NCI-H460 (cell line): ENCODE measurements at regions not wholly inside any gene's neighbourhood (a gene's known extent, or its start where the extent isn't known, plus 50 kb on each side); places are given as distances from the start of the nearest gene placed in this dataset.
A peak's percentile ranks its signal among the peaks of the same experiment; 100 is the strongest.
"Not testable (repeated sequence)": the region's sequence is repeated elsewhere in the genome, so short reads cannot be mapped to it uniquely, and the experiment has no call there.

ENCODE experiments used
- DNase-seq: peaks from one replicate; pipeline ENCODE4 v3.0.0-alpha.2; 2016; ENCODE audit warnings: low read depth; ENCODE audit errors: extremely low read depth

DNA sequence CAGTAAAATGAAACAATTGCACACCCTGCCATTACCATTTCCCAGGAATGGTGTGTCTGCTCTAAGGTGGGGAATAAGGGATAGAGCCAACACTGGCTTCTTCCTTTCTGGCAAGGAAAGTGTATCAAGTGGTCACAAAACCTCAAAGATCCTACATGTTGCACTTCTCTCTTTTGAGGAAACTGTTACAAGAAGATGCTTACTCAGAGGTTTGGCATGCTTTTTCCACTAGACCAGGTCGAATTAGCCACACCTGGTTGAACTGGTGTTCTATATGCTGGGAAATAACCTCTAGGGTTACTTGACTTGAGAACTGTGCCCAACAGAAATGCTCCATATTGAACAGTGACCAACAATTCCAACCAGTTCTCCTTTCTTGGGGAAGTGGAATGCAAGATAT is 102.9 kb downstream of the LRRN1 start:
- DNase-seq = no peak

DNA sequence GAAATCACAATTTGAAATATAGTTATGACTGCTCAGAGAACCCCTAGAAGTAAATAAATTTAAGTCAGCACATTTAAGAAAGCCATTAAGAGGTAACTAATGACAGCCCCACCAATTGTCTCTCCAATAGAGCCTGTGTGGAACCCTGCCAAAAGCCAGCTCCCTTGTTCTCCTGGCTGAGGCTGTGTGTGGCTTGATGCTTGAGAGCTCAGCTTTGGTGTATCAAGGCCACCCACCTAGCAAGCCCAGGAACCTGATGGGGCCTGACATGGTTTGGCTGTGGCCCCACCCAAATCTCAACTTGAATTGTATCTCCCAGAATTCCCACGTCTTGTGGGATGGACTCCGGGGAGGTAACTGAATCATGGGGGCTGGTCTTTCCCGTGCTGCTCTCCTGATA is 106.9 kb downstream of the LRRN1 start:
- DNase-seq = no peak

DNA sequence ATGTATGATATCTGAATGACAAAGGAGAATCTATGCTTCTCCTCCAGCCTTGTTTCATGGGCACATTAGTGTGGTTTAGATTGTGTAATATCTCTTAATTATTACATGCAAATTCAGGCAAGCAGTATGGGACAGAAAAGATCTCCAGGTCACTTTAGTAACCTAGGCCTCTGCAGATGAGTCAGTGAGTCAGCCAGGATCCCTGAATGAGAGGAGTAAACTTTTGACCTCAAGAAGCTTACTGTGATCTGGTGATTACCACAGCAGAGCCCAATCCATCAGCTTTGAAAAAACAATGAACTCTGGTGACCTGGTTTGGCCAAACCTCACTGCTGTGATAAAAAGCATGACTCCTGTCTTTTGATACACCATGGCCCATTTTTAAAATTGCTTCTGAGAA is 107.8 kb downstream of the LRRN1 start:
- DNase-seq = no peak

DNA sequence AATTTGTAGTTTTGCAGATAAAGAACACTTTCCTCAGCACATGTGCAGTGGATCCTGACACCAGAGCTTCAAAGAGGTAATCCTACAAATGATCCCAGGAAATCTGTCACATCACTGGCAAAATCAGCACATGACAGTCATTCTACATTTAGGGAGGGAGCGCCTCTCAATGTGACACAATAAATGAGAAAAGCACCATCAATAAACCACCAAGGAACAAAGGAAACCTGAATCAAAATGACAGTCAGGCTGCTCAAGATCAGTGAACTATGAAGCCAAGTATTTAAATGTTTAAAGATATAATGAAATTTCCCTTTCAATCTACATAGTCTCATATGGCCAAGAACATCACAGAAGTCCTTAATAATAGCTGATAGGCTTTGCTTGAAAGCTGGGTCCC is 119.5 kb downstream of the LRRN1 start:
- no peak for DNase-seq

DNA sequence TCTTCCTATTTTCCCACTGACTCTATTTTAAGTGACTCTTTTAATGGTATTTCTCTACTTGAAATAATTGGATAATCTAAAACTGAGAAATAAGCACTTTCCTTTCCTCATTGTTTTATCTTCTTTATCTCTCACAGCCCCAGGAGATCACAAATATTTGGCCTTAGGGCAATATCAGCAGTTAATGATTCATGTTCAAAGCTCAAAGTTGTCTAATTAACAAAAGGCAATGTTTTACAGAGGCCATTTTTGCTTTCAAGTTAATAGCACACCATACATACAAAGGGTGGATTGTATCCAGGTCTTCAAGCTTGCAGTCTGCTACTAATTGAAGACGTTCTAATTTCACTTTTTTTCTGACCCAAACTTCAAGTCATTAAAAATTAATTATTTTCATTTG is 120.1 kb downstream of the LRRN1 start:
- no peak for DNase-seq

DNA sequence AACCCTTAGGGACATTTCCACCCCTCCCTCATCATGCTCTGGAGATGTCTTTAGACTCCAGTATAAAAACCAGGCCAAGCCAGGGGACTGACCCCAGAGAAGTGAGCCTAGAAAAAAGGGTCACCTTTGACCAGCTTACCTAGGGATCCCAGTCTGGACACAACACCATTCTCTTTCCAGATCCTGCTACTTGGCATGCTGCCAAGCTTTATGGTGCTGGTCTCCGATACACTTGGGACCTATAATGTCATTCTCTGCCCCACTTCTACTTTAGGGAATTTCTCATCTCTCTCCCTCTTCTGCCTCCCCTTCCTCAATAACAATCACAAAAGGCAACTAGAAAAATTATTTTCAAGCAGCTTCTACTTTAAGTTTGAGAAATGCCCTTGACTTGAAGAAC is 124.4 kb downstream of the LRRN1 start:
- DNase-seq = no peak

DNA sequence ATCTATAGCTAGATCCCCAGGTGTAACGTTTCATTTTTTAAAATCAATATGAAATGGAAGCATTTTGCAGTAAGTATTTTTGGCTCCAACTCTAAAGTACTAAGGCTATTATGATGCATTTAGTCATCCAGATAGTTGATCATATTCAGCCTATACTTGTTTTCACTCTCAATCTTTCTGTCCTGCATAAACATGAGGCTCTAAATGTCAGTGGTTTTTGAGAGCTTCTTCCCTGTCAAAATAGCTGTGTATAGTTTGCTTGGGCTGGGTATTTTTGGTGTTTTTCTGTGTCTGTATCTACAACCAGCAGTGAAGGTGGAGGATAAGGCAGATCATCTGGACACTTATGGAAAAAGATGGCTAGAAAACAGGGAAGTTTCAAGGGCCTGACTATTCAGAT is 128.0 kb downstream of the LRRN1 start:
- DNase-seq = no peak

DNA sequence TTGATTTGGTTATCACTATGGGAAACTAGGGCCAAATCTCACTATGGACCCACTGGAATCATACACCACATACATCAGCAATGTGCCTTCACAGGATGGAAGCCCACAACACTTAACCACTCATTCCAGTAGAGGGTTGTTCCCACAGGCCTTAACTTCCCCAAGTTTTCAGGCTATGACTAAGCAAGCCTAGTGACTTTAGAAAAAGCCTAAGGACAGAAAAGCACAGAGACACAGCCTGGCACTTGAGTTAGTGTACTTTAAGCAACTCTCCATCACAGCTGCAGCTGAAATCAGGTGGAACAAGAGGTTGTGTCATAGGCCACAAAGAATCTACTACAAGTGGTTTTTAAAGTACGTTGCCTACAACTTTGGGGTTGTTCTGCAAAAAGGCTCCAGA is 128.7 kb downstream of the LRRN1 start:
- DNase-seq = no peak

DNA sequence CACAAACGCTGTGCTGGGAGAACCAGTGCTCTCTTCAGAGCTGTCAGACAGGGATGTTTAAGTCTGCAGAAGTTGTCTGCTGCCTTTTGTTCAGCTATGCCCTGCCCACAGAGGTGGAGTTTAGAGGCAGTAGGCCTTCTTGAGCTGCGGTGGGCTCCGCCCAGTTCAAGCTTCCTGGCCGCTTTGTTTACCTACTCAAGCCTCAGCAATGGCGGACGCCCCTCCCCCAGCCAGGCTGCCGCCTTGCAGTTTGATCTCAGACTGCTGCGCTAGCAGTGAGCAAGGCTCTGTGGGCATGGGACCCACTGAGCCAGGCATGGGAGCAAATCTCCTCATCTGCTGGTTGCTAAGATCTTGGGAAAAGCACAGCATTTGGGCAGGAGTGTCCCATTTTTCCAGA is 142.1 kb downstream of the LRRN1 start:
- not testable (repeated sequence) for DNase-seq

DNA sequence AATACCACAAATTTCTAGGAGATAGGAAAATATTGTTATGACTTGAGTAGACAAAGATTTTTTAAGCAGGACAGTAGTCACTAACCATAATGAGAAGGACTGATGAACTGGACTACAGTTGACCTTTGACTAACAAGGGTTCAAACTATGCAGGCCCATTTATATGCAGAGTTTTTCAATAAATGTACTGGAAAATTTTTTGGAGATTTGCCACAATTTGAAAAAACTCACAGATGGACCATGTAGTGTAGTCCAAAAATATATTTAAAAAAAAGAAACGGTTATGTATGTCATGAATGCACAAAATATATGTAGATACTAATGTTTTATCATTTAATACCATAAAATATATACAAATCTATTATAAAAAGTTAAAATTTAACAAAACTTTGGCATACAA is 151.8 kb downstream of the LRRN1 start:
- DNase-seq = no peak

DNA sequence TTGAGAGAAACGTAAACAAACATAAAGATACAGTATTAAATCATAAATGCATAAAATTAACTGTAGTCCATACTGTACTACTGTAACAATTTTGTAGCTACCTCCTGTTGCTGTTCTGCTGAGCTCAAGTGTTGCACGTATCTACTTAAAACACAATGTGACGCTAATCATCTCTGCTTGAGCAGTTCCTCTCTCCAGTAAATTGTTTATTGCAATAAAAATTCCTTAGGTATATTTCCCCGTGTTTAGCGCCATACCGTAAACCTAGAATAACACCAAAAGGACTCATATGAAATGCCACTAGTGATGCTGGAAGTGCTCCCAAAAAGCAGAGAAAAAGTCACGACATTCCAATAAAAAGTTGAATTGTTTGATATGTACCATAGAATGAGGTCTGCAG is 152.3 kb downstream of the LRRN1 start:
- no peak for DNase-seq

DNA sequence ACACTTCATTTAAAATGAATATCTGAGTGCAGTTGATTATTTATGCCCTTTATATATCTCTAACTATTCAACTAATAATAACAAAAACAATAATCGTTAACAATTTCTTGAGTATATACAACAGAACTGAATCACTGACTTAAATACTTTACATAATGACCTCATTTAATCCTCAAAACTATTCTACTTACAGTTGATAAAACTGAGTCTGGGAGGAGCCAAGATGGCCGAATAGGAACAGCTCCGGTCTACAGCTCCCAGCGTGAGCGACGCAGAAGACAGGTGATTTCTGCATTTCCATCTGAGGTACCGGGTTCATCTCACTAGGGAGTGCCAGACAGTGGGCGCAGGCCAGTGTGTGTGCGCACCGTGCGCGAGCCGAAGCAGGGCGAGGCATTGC is 163.6 kb downstream of the LRRN1 start:
- DNase-seq = not testable (repeated sequence)

DNA sequence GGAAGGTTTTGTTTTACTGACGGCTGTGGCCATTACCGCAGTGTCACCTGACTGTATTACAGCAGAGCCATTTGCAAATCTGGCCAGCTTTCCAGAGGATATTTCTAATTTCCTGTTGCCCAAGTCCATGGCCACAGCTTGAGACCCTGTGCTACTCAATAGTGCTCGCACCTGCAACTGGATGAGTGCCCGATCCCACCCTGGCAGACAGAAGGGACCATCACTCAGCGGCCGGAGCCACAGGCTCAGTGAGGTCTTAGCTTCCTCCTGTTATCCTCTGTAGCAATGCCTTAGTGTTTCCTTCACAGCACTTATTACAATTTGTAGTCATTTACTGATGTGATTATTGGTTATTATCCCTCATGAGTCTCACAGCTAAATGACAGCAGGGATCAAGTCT is 184.8 kb downstream of the LRRN1 start:
- no peak for DNase-seq

DNA sequence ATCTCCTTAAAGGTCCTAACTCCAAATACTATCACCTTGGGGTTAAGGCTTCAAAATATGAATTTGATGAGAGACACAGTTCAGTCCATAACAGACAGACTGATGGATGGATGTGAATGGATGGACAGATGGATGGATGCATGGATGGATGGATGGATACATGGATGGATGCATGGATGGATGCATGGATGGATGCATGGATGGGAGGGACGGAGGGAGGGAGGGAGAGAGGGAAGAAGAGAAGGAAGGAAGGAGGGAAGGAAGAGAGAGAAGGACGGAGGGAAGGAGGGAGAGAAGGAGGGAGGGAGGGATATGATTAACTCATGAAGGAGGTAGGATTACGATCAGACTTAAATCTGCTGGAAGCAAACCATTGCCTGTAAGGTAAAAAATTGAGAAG is 192.4 kb downstream of the LRRN1 start:
- DNase-seq = no peak

DNA sequence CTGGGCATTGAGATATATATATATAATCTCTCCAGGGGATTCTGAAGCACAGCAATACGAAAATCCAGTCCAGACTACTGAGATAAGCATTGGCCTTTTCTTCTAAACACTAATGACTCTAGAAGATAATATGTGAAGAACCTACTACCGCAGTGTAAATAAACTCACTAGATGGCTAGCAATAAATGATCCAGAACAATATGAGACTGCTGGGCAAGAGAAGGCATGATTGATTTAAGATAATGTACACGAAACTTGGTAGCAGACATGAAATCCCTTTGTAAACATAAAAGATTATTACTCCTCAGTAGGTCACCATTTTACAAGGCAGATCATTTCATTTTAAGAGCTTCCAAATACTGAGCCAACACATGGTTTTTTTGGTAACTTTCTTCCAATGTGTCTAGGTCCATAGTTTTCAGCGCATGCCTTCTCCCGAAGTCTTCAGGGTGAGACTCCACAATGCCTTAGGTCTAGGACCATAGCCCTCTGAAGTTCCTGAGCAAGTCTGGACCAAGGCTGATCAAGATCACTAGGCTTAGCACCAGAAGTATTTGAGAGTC is 193.2 kb downstream of the LRRN1 start:
- DNase-seq = no peak

DNA sequence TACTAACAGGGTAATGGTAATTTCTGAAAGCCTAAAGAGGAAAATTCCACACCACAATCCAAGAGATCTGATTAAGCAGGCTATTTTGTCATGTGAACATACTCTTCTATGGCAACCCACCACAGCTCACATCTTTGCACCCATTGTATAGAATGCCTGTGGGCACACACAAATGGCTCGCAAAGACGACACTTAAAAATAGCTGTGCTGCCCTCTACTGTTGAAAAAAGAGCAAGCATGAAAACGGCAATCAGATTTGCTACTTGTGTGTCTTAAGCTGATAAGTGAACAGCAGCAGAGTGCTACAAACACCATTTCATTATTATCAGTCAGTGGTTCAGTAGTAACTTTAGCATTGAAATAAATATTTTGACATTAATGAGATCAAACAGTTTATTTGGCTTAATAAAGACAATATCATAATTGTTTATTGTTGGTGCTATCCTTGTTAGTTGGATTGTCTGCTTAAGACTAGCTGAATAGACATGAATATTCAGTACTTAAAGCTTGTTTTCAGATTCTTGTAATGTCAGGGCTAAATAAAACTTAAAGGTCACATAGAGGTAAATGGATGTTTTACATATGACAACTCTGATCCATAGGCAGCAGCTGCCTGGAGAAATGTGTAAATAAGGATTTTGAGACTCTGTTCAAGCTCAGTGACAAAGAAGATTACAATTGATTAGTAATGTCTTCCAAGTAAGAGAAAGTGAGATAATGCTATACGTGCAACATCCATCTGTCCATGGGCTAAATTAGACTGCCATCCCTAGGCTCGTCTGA is 199.1 kb downstream of the LRRN1 start:
- peak; percentile 15 for DNase-seq

DNA sequence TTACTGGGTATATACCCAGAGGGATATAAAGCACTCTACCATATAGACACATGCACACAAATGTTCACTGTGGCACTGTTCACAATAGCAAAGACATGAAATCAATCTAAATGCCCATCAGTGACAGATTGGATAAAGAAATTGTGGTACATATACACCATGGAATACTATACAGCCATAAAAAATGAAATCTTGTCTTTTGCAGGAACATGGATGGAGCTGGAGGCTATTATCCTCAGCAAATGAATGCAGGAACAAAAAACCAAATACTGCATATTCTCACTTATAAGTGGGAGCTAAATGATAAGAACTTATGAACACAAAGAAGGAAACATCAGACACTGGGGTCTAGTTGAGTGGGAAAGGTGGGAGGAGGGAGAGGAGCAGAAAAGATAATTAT is 200.1 kb downstream of the LRRN1 start:
- not testable (repeated sequence) for DNase-seq

DNA sequence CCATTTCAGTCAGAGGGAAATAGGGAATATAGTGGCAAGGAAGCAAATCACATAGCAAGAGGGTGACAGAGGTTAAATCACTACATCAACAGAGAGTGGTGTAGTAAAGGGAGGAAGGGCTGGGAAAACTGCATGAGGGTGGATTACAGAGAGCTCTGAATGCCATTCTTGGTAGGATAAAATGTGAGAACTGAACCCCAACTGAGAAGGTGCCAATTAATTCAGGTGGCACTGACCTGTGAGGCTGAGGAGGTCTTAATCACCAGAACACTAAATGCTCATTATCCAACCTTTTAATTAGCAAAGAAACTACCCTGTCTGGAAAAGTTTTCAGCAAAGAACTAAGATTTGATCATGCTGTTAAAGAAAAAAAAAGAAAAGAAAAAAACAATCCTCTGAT is 202.7 kb downstream of the LRRN1 start:
- no peak for DNase-seq

DNA sequence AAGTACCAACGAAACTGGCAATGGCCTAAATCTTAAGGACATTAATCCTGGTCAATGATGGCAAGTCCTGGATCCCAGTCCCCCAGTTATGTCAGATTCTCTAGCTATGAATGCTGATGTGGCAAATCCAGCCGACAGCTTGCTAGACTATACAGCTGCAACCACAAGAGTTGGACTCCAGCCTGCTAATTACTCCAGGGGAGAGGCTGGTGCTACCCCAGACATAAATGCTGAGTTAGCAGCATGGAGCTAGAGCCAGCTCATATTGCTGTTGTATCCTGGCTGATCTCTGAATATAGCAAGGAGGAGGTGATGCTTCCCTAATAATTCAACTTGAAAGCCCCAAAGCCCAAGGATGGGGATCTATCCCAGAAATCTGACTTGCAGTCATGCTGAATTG is 207.1 kb downstream of the LRRN1 start:
- no peak for DNase-seq

DNA sequence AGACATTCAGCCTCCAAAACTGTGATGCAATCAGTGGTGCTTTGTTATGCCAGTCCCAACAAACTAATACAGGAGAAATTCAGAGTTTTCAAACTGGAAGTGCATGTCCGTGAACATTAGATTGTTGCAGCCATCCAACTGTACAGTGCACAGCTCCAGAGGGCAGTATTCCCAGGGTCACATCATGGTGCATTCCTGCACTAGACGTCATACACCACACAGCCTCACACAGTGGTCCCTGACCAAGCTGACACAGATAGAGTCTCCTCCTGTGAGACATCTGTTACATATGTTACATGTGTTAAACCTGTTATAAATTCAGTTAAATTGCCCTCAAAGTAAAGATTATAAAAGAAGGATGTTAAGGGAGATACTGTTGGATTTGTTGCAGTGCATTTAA is 209.0 kb downstream of the LRRN1 start:
- no peak for DNase-seq

DNA sequence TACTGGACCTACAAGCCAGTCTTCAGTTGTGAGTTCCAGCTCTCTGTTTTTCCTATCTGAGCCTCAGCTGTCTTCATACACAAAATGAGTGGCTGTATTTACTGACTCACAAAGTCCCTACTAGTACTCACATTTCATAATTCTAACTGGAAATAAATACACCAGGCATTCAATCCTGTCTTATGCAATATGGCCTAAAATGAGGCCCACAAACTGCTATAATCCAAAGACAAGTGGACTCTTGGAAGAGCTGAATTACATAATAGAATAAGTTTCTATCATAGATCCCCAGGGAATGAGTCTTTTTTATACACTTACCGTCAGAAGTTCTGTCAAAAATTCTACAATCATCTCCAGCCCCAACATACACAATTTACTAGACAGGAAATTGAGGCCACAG is 211.9 kb downstream of the LRRN1 start:
- no peak for DNase-seq

DNA sequence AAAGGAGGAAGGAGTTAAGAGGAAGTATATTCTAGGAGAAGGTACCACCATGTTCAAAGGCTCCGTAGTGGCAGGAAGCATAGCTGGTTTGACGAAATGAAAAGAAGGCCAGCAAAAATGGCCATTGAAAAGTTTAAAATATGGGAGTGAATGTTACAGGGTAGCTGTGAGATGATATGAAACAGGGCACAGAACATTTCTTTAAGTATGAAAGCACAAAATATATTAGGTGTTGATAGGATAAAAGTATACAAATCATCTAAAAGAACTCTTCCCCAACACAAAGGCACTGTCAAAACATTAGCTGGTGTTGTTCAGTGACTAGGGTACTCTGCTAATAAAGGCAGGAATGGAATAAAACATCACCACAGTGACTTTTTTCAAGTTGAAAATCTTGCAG is 216.2 kb downstream of the LRRN1 start:
- no peak for DNase-seq

DNA sequence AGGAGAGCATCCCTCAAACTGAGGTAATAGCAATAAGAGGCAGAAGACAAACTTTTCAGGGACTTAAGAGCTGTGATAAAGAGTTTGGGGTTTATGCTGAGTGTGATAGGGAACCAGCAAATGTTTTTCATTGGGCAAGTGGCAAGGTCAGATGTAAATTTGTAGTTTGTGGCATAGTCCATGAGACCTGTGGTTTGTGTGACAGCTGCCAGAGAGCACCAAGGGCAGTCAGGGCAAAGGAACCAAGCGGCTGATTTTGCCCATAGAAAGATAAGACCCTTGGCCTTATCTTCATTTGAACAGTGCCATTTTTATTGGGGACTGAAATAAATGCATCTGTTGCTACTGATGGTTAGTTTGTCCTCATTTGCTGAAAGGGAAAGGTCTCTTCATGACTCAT is 220.3 kb downstream of the LRRN1 start:
- DNase-seq = no peak
